ENCODE measurements at regions not wholly inside any gene's neighbourhood (a gene's known extent, or its start where the extent isn't known, plus 50 kb on each side); places are given as distances from the start of the nearest gene placed in this dataset.

DNA sequence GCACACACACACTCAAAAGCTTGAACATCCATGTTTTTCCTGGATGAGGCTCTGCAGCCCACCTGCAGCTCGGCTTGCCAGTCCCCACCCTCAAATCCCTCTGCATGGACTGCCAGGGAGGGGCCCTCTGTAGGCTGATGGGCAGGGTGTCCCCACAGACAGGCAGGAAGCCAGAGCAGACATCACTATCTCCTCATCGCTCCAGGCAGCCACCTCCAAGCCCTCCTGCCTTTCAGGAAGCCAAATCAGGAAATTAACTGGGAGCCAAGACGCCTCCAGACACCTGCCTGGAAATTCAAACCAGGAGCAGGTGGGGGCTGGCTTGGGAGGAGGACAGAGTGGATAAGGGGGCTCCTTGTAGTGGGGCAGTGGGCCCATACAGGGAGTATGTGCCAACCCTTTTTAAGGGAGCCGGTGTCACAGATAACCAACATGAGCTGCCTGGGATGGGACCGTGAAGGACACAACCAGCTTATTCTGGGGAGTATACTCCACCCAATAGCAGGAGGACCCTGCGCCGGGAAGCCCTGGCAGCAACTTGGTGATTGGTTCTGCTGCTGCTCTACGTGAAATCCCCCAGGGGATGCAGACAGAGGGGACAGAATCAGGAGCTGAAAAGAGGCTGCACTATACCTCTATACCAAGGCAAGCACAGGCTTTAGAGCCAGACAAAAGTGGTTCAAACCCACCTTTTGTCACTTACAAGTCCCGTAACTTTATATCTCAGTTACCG is 139.1 kb downstream of the CCT6B start:
- TF ChIP-seq, protein P1, sequence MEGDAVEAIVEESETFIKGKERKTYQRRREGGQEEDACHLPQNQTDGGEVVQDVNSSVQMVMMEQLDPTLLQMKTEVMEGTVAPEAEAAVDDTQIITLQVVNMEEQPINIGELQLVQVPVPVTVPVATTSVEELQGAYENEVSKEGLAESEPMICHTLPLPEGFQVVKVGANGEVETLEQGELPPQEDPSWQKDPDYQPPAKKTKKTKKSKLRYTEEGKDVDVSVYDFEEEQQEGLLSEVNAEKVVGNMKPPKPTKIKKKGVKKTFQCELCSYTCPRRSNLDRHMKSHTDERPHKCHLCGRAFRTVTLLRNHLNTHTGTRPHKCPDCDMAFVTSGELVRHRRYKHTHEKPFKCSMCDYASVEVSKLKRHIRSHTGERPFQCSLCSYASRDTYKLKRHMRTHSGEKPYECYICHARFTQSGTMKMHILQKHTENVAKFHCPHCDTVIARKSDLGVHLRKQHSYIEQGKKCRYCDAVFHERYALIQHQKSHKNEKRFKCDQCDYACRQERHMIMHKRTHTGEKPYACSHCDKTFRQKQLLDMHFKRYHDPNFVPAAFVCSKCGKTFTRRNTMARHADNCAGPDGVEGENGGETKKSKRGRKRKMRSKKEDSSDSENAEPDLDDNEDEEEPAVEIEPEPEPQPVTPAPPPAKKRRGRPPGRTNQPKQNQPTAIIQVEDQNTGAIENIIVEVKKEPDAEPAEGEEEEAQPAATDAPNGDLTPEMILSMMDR (IDR thresholded peaks at IDR 0.05): no peak
- no peak for TF ChIP-seq POLR2A (IDR thresholded peaks at IDR 0.05)
